ENCODE measurements at regions not wholly inside any gene's neighbourhood (a gene's known extent, or its start where the extent isn't known, plus 50 kb on each side); places are given as distances from the start of the nearest gene placed in this dataset.

GRCh38 chr18:65587491-65587890, 163.3 kb upstream of the CDH7 start:
- no peak for TF ChIP-seq CTCF (IDR thresholded peaks at IDR 0.05; ENCODE audit: low read depth, low read length, poor library complexity, severe bottlenecking)
- no peak for TF ChIP-seq EZH2phosphoT487 (IDR thresholded peaks at IDR 0.05; ENCODE audit: borderline replicate concordance, low read length)
